ENCODE measurements at regions not wholly inside any gene's neighbourhood (a gene's known extent, or its start where the extent isn't known, plus 50 kb on each side); places are given as distances from the start of the nearest gene placed in this dataset.
"Not testable (repeated sequence)": the region's sequence is repeated elsewhere in the genome, so short reads cannot be mapped to it uniquely, and the experiment has no call there.

DNA sequence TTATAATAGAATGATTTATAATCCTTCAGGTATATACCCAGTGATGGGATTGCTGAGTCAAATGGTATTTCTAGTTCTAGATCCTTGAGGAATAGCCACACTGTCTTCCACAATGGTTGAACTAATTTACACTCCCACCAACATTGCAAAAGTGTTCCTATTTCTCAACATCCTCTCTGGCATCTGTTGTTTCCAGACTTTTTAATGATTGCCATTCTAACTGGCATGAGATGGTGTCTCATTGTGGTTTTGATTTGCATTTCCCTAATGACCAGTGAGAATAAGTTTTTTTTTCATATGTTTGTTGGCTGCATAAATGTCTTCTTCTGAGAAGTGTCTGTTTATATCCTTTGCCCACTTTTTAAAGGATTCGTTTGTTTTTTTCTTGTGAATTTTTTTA lies 615.1 kb downstream of the STK39 start:
- TF ChIP-seq, protein P1, sequence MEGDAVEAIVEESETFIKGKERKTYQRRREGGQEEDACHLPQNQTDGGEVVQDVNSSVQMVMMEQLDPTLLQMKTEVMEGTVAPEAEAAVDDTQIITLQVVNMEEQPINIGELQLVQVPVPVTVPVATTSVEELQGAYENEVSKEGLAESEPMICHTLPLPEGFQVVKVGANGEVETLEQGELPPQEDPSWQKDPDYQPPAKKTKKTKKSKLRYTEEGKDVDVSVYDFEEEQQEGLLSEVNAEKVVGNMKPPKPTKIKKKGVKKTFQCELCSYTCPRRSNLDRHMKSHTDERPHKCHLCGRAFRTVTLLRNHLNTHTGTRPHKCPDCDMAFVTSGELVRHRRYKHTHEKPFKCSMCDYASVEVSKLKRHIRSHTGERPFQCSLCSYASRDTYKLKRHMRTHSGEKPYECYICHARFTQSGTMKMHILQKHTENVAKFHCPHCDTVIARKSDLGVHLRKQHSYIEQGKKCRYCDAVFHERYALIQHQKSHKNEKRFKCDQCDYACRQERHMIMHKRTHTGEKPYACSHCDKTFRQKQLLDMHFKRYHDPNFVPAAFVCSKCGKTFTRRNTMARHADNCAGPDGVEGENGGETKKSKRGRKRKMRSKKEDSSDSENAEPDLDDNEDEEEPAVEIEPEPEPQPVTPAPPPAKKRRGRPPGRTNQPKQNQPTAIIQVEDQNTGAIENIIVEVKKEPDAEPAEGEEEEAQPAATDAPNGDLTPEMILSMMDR (IDR thresholded peaks at IDR 0.05; ENCODE audit: borderline replicate concordance, extremely low read depth, low read length, poor library complexity, severe bottlenecking) = not testable (repeated sequence)
- not testable (repeated sequence) for TF ChIP-seq EZH2 (IDR thresholded peaks at IDR 0.05; ENCODE audit: borderline replicate concordance, low read depth, low read length, severe bottlenecking)
